Right forelimb (tissue), 1 donor: ENCODE measurements at regions not wholly inside any gene's neighbourhood (a gene's known extent, or its start where the extent isn't known, plus 50 kb on each side); places are given as distances from the start of the nearest gene placed in this dataset.
A peak's percentile ranks its signal among the peaks of the same experiment; 100 is the strongest.
"Not testable (repeated sequence)": the region's sequence is repeated elsewhere in the genome, so short reads cannot be mapped to it uniquely, and the experiment has no call there.

Source experiments
- DNase-seq: peaks from one replicate; pipeline ENCODE4 v3.0.0-alpha.2; 2018

GRCh38 chr14:25843481-25844470, 754.1 kb downstream of the NOVA1 start:
- no peak for DNase-seq

GRCh38 chr14:25841226-25841625, 756.6 kb downstream of the NOVA1 start:
- DNase-seq: no peak

GRCh38 chr14:25837551-25837965, 760.3 kb downstream of the NOVA1 start:
- no peak for DNase-seq

GRCh38 chr14:25836636-25837035, 761.2 kb downstream of the NOVA1 start:
- no peak for DNase-seq

- peak; percentile 50 for DNase-seq
Measured at GRCh38 chr14:25833341-25834126, 764.3 kb downstream of the NOVA1 start.

- no peak for DNase-seq
Measured at GRCh38 chr14:25832585-25832984, 765.2 kb downstream of the NOVA1 start.

- no peak for DNase-seq
Measured at GRCh38 chr14:25828562-25828961, 769.3 kb downstream of the NOVA1 start.

GRCh38 chr14:25826105-25826504, 771.7 kb downstream of the NOVA1 start:
- no peak for DNase-seq

- DNase-seq: no peak
Measured at GRCh38 chr14:25820368-25820767, 770.4 kb upstream of the STXBP6 start.

- not testable (repeated sequence) for DNase-seq
Measured at GRCh38 chr14:25814622-25815021, 764.7 kb upstream of the STXBP6 start.

- DNase-seq: no peak
Measured at GRCh38 chr14:25803386-25804018, 753.6 kb upstream of the STXBP6 start.

GRCh38 chr14:25800841-25801240, 750.9 kb upstream of the STXBP6 start:
- no peak for DNase-seq

GRCh38 chr14:25788252-25788651, 738.3 kb upstream of the STXBP6 start:
- no peak for DNase-seq

- no peak for DNase-seq
Measured at GRCh38 chr14:25765909-25766308, 716.0 kb upstream of the STXBP6 start.

- no peak for DNase-seq
Measured at GRCh38 chr14:25759920-25760655, 710.1 kb upstream of the STXBP6 start.

GRCh38 chr14:25759256-25759655, 709.3 kb upstream of the STXBP6 start:
- no peak for DNase-seq

- DNase-seq: no peak
Measured at GRCh38 chr14:25757364-25757763, 707.4 kb upstream of the STXBP6 start.

- DNase-seq: no peak
Measured at GRCh38 chr14:25756876-25757275, 706.9 kb upstream of the STXBP6 start.

- DNase-seq: no peak
Measured at GRCh38 chr14:25753130-25753529, 703.2 kb upstream of the STXBP6 start.

GRCh38 chr14:25750436-25750835, 700.5 kb upstream of the STXBP6 start:
- no peak for DNase-seq
